GM21576 (cell line): ENCODE measurements at regions not wholly inside any gene's neighbourhood (a gene's known extent, or its start where the extent isn't known, plus 50 kb on each side); places are given as distances from the start of the nearest gene placed in this dataset.
"Not testable (repeated sequence)": the region's sequence is repeated elsewhere in the genome, so short reads cannot be mapped to it uniquely, and the experiment has no call there.

Experiments used
- ATAC-seq: cut with Tn5 transposase; IDR thresholded peaks from one replicate; pipeline ENCODE4 v1.9.1; 2021; ENCODE audit warnings: mild to moderate bottlenecking, moderate library complexity; ENCODE audit not compliant: unreplicated experiment

DNA sequence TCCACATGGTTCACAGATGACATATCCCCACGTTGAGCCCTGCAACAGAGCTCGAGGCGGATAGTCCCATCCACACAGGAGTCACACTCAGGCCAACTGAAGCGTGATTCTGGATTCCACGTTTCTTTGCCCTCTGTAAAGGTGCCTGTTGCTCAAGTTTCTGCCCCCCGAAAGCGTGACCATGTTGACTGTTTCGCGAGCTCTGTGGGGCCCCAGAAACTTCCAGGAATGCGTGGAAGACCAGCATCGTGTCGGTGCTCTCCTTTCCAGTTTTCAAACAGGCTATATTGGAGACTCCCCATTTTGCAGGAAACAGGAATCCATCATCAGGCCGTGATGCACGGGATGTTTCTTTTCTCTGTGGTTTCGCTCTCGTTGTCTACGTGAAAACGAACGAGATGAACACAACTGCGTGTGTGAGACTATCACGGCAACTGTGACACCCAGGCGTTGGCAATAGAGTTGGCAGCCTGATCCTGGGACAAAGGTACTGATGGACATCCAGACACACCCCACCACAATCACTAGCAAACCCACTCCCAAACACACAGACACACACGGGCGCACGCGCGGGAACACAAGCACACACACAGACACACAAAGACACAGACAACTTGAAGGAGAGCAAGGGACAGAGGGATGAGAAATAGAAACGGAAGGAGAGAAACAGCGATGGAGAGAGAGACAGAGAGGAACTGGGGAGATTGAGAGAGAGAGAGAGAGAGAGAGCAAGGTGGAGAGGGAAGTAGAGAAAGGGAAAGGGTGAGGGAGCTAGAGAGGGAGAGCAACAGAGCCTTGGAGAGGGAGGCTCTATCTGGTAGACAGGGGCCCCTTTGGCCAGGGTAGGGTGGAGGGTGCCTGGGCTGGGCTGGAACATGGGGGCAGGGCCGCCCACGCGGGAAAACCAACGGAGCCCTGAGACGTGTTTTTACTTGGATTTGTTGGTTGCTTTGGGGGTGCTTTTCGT lies 1609.3 kb downstream of the SPATA31A7 start:
- ATAC-seq: not testable (repeated sequence)

DNA sequence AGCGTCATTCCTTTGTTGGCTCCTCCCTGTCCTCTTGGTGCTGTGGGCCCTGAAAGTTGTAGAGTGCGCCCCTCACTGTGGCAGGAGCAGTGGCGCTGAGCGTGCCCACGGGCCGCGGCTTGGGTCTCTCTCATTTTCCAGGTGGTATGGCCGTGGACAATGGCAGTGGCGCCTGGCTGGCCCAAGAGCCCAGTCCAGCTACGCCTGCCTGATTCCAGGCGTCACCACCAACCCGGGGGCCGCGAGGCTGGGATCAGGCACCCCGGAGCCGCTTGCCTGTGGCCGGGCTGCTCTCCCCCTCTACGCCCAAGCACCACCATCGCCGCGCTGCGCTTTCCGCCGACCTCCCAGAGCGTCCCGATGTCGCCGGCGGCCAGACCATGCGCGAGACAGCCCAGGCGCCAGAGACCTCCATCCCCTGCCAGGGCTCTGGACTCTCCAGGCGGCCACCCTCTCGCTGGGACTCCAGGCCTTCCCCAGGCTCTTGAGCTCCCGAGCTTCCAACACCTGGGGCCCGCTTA lies 1610.1 kb downstream of the SPATA31A7 start:
- ATAC-seq: not testable (repeated sequence)

DNA sequence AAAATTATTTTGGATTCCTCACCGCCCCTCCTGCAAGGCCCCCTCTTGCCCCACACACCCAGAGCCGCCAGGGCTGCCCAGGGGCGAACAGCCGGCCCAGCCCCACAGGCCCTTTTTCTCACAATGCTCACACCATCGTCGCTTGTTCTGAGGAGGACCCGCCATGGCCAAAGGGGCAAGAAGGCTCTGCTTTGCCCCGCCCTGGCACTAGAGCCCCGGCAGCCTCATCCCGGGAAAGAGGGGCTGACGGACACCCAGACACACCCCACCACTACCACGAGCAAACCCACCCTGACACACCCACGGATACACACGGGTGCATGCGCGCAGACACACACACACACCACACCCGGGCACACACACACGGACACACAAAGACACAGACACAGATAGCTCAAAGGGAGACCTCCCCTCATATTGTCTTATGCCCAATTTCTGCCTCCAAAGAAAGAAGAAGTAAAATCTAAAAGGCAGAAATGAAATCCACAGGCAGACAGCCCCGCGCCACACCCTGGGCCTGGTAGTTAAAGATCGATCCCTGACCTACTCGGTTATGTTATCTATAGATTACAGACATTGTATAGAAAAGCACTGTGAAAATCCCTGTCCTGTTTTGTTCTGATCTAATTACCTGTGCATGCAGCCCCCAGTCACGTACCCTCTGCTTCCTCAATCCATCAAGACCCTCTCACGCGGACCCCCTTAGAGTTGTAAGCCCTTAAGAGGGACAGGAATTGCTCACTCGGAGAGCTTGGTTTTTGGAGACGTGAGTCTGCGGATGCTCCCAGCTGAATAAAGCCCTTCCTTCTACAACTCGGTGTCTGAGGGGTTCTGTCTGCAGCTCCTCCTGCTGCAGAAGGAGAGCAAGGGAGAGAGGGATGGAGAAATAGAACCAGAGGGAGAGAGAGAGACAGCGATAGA lies 1610.9 kb downstream of the SPATA31A7 start:
- ATAC-seq: peak; percentile 17

DNA sequence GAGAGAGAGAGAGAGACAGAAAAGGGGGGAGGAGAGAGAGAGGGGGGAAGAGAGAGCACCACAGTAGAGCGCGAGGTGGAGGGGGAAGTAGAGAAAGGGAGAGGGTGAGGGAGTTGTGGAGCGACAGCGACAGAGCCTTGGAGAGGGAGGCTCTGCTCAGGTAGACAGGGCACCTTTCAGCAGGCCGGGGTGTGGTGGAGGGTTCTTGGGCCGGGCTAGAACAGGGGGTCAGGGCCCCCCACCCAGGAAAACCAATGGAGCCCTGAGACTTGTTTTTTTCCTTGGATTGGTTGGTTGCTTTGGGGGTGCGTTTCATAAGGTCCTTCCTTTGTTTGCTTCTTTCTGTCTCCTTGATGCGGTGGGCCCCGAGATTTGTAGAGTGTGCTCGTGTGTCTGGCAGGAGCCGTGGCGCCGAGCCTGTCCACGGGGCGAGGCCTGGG lies 1611.6 kb downstream of the SPATA31A7 start:
- not testable (repeated sequence) for ATAC-seq

DNA sequence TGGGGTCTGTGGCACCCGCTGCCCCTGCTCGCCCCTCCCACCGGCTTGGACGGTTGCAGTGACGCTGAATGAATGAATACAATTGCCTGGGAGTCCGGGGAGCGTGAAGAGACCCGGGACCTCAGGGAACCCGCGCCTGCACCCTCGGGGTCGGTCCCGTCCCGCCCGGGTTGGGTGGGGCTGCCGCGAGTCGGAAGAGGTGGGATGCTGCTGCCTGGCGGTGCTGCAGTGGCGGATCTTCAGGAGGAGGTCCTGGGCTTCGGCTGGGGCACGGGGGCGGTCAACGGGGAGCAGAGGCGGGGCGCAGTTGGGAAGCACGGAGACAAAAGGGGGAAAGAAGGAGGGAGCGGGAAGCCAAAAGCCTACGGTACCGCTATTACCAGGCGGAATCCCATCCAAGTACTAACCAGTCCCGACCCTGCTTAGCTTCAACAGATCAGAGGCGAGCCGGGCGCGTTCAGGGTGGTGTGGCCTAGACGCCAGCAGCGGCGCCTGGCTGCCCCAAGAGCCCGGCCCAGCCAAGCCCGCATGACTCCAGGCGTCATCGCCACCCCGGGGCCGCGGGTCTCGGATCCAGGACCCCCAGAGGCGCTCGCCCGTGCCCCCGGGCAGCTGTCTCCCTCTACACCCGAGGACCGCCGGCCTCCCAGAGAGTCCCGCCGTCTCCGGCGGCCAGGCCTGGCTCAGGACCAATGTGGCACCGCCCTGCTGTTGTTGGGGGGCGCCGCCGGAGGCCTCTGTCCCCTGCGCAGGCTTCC lies 1612.3 kb downstream of the SPATA31A7 start:
- ATAC-seq: peak; percentile 99

DNA sequence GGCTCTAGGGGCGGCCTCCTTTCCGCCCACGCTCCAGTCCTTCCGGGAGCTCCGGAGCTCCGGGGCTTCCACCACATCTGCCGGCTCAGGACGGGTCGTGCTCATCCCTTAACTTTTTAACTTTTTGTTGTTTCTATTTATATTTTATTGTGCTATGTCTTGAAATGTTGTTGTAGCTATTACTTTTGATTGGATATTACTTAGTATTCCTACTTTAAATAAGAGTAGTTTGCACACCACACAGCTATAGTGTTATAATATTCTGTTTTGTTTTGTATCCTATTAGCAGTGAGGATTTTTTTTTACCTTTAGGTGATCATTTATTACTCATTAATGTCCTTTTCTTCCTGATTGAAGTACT lies 1612.9 kb downstream of the SPATA31A7 start:
- not testable (repeated sequence) for ATAC-seq

DNA sequence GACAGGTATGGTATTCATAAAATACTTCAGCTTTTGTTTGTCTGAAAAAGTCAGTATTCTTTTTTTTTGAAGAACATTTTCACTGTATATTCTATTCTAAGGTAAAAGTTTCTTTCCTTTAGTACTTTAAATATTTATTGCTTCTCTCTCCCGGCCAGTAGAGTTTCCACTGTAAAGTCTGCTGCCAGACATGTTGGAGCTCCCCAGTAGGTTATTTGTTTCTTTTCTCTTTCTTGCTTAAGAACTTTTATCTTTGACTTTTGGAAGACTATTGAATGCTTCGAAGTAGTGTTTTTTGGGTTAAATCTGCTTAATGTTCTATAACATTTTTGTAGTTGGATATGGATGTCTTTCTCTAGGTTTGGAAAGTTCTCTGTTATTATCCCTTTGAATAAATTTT lies 1613.3 kb downstream of the SPATA31A7 start:
- ATAC-seq: not testable (repeated sequence)

DNA sequence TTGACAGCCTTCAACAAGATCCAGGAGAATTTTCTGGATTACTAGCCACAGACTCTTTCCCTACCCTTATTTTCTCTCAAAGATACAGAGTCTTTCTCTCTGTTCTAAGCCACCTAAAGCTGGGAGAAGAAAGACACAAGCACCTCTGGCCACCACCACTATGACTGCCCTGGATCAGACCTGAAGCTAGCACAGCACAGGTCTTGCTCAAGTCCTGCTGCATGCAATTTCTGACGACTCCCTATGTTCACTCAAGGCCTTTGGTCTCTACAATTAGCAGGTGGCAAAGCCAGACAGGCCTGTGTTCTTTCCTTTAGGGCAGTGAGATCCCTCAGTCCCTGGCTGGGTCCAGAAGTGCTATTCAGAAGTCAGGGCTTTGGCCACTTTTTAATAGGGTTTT lies 1614.5 kb downstream of the SPATA31A7 start:
- not testable (repeated sequence) for ATAC-seq

DNA sequence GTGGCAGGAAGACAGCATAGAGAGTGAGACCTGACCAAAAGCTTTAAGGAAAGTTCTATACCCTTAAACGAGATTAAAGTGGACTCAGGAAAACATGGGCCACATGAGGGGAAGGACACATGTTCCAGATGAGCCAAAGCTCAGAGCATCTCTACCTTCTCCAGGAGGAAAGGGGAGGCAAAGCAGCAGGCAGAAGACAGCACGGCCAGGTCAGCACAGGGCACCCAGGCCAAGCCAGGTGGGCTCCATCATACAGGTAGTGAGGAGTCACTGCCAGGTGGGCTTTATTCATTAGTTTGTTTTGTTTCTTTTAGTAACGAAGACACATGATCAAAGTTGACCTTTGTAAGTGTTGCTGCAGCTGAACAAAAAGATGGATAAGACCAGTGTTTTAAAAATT lies 1617.6 kb downstream of the SPATA31A7 start:
- not testable (repeated sequence) for ATAC-seq

DNA sequence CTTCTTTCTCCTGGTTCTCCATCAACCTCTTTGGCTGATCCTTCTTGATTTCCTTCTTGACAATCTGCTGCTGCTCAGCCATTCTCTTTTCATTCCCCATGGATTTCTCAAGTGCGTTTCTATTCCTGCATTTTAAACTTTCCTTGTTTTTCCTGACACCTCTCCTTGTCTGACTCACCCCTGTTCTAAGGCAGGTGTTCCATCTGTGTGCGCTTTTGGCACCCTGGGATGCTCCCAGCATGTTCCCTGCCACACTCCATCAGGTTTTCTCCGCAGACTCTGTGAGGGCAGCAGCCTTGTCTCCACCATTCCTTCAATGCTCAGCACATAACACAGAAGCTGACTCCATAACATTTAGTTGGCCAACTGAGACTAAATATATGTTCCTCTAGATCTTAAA lies 1618.2 kb downstream of the SPATA31A7 start:
- ATAC-seq: not testable (repeated sequence)

DNA sequence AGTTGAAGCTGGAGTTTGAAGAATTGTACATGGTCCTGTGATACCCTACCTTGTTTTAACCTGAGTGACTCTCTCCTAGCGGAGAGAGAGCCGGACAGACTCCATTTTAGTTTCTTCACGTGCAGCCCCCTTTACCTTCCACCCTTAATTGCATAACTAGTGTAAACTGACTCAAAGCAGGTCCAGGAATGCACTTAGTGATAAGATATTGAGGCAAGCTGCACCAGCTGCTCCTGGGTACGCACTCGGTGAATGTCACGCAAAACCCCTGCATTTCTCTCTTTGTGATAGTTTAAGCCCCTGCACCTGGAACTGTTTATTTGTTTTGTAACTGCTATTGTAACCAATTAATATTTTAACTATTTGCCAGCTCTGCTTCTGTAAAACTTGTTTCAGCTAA lies 1620.5 kb downstream of the SPATA31A7 start:
- ATAC-seq: not testable (repeated sequence)

DNA sequence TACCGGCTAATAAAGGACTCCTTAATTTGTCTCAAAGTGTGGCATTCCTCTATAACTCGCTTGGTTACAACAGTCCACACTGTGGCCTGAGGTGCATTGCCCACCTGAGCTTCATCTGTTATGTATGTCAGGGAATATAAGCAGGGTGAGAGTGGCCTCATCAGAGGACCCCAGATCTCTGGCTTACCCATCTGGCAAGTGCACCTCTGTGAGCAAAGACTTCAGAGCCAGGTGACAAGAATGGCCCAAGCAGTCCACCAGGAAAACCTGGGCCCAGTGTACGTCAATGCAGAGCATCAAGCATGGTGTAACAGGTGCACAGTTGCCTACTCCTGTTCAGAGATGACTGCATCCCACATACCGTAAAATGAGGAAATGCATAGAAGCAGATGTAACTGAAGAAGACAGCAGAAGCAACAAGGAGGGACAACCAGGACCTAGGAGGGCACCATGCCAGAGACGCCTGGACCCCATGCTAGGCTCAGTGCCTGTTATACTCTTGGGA lies 1621.0 kb downstream of the SPATA31A7 start:
- not testable (repeated sequence) for ATAC-seq

DNA sequence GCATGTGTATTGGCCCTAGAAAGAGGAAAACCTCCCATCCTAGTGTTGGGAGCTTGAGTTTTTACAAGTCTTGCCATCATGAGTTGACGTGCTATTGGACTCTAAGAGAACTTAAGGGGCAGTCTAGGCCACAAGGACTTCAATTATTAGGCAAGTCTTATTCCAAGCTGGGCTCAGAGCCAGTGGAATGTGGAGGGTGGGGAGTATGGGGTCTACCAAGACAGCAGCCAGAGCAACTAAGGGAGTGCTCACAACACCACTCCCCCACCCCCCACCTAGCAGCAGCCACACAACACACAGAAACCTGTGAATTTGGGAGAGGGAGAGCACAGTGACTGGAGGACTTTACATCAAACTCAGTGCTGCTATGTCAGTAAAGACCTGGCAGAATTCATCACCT lies 1625.6 kb downstream of the SPATA31A7 start:
- ATAC-seq: not testable (repeated sequence)

DNA sequence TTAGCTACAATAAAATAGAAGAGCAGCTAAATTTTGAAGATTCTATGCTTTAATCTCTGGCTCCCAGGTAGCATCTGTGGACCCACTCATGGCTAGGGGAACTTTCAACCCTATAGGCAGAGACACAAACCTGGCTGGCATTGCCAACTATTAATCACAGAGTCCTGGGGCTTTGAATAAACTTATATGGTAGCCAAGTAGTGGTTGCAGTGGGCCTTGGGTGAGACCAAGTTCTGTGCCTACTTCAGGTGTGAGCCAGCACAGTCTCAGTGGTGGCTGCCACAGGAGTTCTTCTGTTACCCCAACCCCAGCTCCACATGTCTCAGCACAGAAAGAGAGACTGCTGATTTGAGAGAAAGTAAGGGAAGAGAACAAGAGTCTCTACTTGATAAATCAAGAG lies 1626.5 kb downstream of the SPATA31A7 start:
- not testable (repeated sequence) for ATAC-seq

DNA sequence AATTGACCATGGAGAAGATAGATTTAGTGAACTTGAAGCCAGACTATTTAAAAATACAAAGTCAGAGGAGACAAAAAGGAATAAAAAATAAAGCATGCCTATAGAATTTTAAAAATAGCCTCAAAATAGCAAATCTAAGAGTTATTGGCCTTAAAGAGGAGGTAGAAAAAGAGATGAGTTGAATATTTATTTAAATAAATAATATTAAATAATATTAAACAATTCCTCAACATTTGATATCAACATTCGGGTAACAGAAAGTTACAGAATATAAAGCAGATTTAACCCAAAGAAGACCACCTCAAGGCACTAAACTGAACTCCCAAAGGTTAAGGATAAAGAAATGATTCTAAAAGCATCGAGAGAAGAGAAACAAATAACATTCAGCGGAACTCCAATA lies 1627.4 kb downstream of the SPATA31A7 start:
- ATAC-seq: not testable (repeated sequence)

DNA sequence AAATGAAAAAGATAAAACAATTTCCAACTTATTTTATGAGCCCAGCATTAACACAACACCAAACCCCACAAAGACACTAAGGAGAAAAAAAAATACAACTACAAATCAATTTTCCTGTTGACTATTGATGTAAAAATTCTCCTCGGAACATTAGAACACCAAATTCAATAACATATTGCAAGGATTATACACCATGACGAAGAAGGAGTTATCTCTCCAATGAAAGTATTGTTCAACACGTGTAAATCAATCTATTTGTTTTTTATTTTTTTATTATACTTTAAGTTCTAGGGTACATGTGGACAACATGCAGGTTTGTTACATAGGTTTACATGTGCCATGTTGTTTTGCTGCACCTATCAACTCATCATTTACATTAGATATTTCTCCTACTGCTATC lies 1632.3 kb downstream of the SPATA31A7 start:
- not testable (repeated sequence) for ATAC-seq

DNA sequence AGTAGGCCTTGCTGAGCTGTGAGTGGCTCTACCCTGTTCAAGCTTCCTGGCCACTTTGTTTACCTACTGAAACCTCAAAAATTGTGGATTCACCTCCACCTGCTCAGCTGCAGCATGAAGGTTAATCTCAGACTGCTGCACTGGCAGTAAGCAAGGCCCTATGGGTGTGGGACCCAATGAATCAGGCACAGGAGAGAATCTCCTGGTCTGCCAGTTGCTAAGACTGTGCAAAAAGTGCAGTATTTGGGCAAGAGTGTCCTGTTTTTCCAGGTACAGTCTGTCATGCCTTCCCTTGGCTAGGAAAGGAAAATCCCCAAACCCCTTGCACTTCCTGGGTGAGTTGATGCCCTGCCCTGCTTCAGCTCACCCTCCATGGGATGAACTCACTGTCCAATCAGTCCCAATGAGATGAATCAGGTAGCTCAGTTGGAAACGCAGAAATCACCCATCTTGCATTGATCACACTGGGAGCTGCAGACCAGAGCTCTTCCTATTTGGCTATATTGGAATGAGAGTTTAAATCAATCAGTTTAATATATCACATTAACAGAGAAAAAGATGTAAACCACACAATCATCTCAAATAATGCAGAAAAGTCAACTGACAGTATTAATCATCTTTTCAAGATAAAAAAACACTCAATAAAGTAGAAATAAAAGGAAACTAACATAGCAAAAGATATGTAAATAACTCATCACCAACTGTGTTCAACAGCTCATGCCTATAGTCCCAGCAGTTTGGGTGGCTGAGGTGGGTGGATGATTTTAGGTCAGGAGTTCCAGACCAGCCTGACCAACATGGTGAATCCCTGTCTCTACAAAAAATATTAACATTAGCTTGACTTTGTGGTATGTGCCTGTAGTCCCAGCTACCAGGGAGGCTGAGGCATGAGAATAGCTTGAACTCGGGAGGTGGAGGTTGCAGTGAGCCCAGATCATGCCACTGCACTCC lies 1638.4 kb downstream of the SPATA31A7 start:
- ATAC-seq: not testable (repeated sequence)

DNA sequence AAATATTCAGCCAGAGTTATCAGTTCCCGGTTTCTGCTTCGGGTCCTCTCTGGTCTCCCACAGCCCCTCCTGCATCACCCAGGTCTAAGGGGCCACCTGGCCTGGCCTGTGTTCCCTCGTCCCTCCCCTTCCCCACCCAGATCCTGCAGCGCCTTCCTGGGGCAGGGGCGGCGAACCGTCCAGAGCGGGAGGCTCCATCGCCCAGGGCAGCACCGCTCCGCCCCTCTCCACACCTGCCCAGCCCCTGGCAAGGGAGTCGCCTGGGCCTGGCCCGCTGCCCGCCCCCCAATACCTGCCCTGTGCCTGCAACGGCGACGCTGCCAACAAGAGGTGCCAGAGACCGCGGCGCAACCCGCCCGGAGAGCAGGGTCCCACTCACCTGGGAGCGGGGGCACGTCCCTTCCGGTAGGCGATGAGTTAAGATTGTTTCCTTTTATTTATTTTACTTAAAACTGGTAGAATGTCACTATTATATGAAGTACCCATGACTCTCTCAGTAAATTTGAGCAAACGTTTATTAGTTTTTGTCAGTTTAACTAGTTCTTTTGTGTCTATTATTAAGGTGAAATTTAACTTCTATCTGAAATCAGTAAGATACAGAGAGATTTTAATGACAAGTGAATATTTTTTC lies 1641.1 kb downstream of the SPATA31A7 start:
- not testable (repeated sequence) for ATAC-seq
